GDM1 (cell line): ENCODE measurements at regions not wholly inside any gene's neighbourhood (a gene's known extent, or its start where the extent isn't known, plus 50 kb on each side); places are given as distances from the start of the nearest gene placed in this dataset.

ENCODE experiments used
- DNase-seq: peaks from one replicate; lab custom pipeline; 2025; lab: John Stamatoyannopoulos, UW

DNA sequence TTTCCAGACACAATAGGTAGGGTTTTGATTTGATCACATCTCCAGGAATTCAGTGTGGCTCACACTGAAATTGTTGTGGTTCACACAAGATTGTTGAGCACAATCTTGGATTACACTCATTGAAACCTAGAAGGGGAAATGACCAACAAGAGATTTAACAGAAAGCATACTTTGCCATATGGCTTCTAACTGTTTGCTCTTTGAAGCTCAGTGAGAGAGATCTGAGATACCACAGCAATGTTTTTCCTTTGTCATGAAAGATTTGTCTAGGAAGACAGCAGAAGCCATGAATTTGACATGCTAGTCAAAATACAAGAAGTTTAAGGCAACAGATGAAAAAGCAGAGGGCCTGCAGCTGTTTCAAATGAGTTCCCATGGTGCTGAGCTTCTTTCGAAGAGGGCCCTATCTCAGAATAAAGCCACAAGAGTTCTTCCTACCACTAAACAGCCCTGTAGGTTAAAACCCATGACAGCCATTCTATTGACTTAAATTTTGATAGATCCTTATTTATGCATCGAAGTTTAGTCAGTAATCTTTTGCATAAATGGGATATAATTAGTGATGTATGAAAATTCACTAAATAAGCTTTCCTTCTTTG, 650.4 kb downstream of the LTN1 start:
- DNase-seq, result no peak

- no peak for DNase-seq
Observed at GRCh38 chr21:28339403-28339802, 653.3 kb downstream of the LTN1 start.

- no peak for DNase-seq
Observed at GRCh38 chr21:28338701-28339305, 653.9 kb downstream of the LTN1 start.

DNA sequence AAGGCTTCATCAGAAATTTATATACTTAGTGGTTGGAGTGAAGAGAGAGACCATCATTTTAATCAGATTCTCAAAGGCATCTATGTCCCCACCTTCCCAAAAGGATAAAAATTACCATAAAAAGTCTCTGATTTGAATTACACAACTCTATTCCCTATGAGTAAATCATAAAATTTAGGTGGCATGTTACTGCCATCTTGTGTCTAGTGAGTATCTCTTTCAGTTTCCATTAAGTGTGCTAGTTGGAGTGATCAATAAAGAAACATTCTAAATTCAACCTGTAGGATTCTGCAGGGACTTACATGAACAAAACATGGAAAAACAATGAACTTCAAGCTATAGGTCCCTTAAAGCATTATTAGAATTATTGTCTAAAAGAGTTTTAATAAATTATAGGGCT, 655.4 kb downstream of the LTN1 start:
- DNase-seq, result no peak

DNA sequence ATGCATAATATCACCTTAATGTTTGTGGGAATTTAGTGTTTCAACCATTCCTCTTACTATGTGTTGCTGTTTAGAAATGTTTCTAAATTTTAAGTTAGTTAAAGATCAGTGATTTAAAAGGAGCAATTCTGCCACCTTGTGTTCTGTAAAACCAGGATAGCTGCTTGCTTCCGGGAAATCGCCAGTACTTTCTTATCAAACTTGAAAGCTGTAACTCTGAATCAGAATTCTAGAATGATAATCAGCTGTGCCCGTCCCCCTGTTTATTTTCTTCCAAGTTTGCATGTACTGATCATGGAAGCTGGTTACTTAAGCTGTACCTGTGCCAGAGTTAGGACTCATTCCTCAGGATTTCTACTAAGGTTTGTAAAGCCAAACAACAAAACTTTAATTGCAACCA, 656.4 kb downstream of the LTN1 start:
- no peak for DNase-seq

DNA sequence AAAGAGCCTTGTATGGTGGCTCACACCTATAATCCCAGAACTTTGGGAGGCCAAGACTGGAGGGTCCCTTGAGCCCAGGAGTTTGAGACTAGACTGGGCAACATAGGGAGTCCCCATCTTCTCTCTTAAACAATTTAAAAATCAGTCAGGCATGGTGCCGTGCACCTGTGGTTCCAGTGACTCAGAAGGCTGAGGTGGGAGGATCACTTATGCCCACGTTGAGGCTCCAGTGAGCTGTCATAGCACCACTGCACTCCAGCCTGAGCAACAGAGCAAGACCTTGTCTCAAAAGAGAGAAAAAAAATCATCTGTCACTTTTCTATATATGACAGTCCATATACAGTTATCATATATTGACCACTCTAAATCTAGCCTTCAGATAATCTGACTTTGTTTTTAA, 658.3 kb downstream of the LTN1 start:
- DNase-seq, result no peak

DNA sequence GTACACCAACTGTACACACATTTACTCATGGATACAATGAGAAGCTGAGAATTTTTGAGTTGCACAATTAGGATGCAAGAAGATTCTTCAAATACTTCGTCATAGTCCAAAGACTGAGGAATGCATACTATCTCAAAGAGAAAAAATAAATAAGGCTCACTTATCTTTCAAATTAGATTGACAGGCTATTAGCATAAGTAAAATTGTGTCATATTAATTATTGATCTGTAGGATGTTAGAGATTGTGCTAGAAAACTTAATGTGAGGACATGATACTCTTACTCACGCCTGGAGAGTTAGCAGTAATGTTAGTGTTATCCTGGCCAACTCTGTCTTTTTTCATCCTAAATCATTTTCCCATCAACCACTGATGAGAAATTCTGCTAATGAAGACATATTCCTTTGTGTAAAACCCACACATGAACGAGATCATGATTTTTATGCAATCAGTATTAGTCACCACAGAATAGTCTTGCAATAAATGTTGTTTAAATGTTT, 659.0 kb downstream of the LTN1 start:
- DNase-seq, result no peak

DNA sequence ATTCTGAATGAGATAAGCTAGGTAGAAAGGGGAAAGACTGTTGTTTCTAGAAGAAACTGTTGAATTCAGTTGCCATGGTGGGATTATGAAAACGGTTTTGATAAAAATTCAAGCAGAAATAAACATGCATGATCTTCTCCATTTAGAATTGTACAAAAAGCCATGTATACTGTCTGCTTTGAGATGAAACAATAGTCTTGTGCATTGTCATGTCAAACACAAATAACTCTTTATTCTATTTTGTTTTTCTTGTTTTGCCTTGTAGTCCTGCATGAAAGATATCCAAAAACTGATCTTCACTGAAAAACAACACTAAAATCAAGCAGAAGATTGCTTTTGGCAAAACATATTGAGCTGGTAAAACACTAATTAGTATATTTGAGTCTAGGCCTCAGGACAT, 659.9 kb downstream of the LTN1 start:
- no peak for DNase-seq

- DNase-seq, result no peak
Observed at GRCh38 chr21:28325618-28326017, 667.1 kb downstream of the LTN1 start.

- DNase-seq, result no peak
Observed at GRCh38 chr21:28324690-28325089, 668.0 kb downstream of the LTN1 start.

GRCh38 chr21:28317177-28317950, 675.3 kb downstream of the LTN1 start:
- no peak for DNase-seq

DNA sequence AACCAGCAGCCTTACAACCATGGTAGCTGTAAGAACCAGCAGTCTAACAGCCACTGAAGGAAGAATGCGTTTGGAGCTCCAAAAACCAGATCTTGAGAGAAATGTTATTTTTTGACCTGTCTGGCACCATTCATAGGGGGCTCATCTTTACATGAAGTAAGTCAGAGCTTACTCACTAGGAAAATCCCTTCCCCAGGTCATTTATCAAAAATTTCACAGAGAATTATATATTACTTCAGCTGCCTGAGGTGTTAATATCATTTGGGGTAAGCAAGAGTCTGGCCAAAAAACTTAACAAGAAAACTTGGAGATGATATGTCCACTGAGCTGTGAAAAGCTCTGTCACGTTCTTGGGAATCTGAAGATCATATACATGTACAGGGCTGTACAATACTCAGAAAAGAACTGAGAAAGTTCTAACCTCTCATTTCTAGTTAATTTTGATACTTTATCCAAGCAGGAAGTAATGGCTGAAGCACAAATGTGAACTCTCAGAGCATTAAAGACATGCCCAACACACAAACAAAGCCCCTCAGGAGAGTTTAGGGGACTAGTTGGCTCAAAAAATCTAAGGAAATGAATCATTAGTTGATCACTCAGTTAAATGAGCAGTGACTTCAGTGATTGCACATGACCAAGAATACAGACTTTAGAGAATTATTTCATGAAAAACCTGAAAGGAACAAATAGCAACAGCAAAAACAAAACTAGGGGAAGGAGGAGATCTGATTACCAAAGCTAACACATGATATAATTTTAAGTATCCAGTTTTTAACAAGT, 681.1 kb downstream of the LTN1 start:
- no peak for DNase-seq

- no peak for DNase-seq
Observed at GRCh38 chr21:28310711-28311110, 682.0 kb downstream of the LTN1 start.

GRCh38 chr21:28310171-28310685, 682.4 kb downstream of the LTN1 start:
- DNase-seq, result no peak

- no peak for DNase-seq
Observed at GRCh38 chr21:28309596-28309995, 683.1 kb downstream of the LTN1 start.

DNA sequence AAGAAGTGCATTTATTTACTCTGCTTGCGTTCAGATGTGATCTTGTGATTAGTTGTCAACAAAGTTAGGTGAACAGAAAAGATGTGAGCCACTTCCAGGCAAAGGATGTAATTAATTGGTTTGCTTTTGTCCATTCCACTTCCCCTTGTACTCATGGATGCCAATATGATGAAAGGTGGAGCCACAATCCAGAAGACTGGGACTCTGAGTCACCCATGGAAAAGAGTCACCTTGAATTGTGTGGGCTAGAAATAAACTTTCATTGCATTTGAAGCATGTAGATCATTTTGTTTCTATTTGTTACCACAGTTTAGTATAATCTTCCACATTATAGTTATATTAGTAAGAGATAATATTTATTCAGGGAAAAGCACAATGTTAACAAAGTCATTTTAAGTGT, 684.2 kb downstream of the LTN1 start:
- no peak for DNase-seq

- DNase-seq, result no peak
Observed at GRCh38 chr21:28299946-28300345, 692.7 kb downstream of the LTN1 start.

- no peak for DNase-seq
Observed at GRCh38 chr21:28298251-28298672, 694.4 kb downstream of the LTN1 start.

GRCh38 chr21:28294051-28294450, 698.6 kb downstream of the LTN1 start:
- DNase-seq, result no peak

DNA sequence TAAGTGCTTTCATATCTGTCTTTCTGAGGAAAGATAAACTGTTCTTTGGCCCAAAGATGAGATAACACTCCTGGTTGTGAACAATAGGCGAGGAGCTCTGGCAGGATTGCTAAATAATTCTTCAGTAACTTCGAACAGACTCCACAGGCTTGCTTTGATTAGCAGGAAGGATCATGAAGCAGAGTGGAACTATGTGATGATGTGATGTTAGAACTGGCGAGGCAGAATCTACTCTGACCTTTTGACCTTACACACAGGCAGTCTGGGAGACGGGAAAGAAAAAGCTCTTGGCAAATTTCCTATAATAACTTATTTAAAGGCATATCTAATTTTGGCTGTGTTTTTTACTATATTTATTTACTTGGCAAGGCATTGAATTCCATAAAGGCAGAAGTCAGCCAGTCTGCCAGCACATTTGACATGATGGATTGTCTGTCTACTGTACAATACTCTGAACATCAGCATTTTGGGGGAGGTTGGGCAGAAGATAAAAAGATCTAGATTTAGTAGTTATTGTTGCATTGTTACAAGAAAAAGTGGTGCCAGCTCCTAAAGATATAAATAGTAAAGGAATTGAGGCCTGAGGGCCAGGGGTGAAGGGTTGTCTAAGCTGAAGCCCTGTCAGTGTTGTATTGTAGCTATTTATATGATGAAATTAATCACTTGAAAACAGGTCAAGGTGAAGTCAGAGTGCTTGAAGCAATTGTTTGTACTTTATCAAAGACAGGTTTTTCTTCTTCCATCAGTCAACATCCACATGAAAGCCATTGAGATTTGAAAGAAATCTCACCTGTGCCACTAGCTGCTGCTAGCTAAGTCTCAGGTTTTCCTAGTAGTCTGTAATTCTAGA, 708.8 kb downstream of the LTN1 start:
- DNase-seq, result no peak

DNA sequence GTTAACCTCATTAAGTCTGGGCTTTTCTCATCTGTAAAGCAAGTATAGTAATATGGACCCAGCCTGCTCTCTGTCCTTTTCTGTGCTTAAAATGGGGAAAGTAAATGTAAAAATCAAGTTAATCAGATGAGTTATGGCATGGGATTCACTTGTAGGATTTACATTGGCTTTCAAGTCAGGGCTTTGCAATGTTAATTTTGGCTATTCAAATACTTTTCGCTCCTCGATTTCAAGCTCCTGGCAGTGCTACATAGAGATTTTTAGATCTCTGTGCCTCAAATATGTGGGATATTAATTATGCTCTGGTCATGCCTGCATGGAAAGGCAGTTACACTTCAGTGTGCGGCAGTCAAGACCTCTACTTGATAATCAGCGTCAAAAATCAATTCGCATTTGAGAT, 709.8 kb downstream of the LTN1 start:
- DNase-seq, result no peak
